Activated T-helper 9 cell treated with anti-CD3 and anti-CD28 coated beads, Interleukin-2, amount 50 U/mL, for 16 hours (primary cell): ENCODE measurements at regions not wholly inside any gene's neighbourhood (a gene's known extent, or its start where the extent isn't known, plus 50 kb on each side); places are given as distances from the start of the nearest gene placed in this dataset.

Source experiments
- DNase-seq: peaks from one replicate; pipeline ENCODE4 v3.0.0-alpha.2; 2020; ENCODE audit warnings: low read depth

GRCh38 chr2:12168791-12169388 is 422.5 kb downstream of the LPIN1 start:
- no peak for DNase-seq

- no peak for DNase-seq
Observed at GRCh38 chr2:12169721-12170120, 423.3 kb downstream of the LPIN1 start.

- DNase-seq = no peak
Observed at GRCh38 chr2:12170121-12170520, 423.7 kb downstream of the LPIN1 start.

GRCh38 chr2:12173271-12173942 is 427.0 kb downstream of the LPIN1 start:
- no peak for DNase-seq

- DNase-seq = no peak
Observed at GRCh38 chr2:12173943-12174340, 427.5 kb downstream of the LPIN1 start.

GRCh38 chr2:12175323-12175722 is 428.9 kb downstream of the LPIN1 start:
- DNase-seq = no peak

- no peak for DNase-seq
Observed at GRCh38 chr2:12176623-12177454, 430.4 kb downstream of the LPIN1 start.

GRCh38 chr2:12177455-12178288 is 431.2 kb downstream of the LPIN1 start:
- no peak for DNase-seq

GRCh38 chr2:12178289-12179080 is 432.1 kb downstream of the LPIN1 start:
- DNase-seq = no peak

GRCh38 chr2:12180031-12180430 is 433.6 kb downstream of the LPIN1 start:
- no peak for DNase-seq

GRCh38 chr2:12183032-12183645 is 436.7 kb downstream of the LPIN1 start:
- no peak for DNase-seq

- no peak for DNase-seq
Observed at GRCh38 chr2:12192762-12193161, 446.3 kb downstream of the LPIN1 start.

- DNase-seq = no peak
Observed at GRCh38 chr2:12194968-12195367, 448.5 kb downstream of the LPIN1 start.

GRCh38 chr2:12196495-12196894 is 450.1 kb downstream of the LPIN1 start:
- DNase-seq = no peak

GRCh38 chr2:12197133-12197532 is 450.7 kb downstream of the LPIN1 start:
- no peak for DNase-seq

- no peak for DNase-seq
Observed at GRCh38 chr2:12199491-12200211, 453.2 kb downstream of the LPIN1 start.

- no peak for DNase-seq
Observed at GRCh38 chr2:12201369-12201768, 454.9 kb downstream of the LPIN1 start.

GRCh38 chr2:12202313-12203075 is 456.1 kb downstream of the LPIN1 start:
- no peak for DNase-seq

- DNase-seq = no peak
Observed at GRCh38 chr2:12203528-12203927, 457.1 kb downstream of the LPIN1 start.

- DNase-seq = no peak
Observed at GRCh38 chr2:12205086-12205485, 458.7 kb downstream of the LPIN1 start.
